SK-N-SH treated with all-trans-retinoic acid at 6 μM for 48 hours (cell line): ENCODE measurements at regions not wholly inside any gene's neighbourhood (a gene's known extent, or its start where the extent isn't known, plus 50 kb on each side); places are given as distances from the start of the nearest gene placed in this dataset.
"Not testable (repeated sequence)": the region's sequence is repeated elsewhere in the genome, so short reads cannot be mapped to it uniquely, and the experiment has no call there.

Experiments used
- ATAC-seq: fragments of 200-7000 bp; cut with Tn5 transposase; 3 replicates; pipeline ENCODE4 v1.9.1; 2020; ENCODE audit warnings: mild to moderate bottlenecking, moderate library complexity
- BACH2 ChIP-seq: fragments of 250-450 bp; sonication (Bioruptor Pico); IDR thresholded peaks from 2 replicates; pipeline ENCODE4 v1.9.0; 2021; ENCODE audit warnings: mild to moderate bottlenecking, borderline replicate concordance
- CREB5 ChIP-seq: fragments of 250-450 bp; sonication (Bioruptor Pico); IDR thresholded peaks from 2 replicates; pipeline ENCODE4 v1.5.1; 2020; ENCODE audit warnings: low read depth, mild to moderate bottlenecking, moderate library complexity
- CSDC2 ChIP-seq: fragments of 250-450 bp; sonication (Bioruptor Pico); IDR thresholded peaks from 2 replicates; pipeline ENCODE4 v1.5.0; 2020; ENCODE audit warnings: mild to moderate bottlenecking, moderate library complexity
- CSRNP3 ChIP-seq: fragments of 250-450 bp; sonication (Bioruptor Pico); IDR thresholded peaks from 2 replicates; pipeline ENCODE4 v1.5.1; 2021; ENCODE audit warnings: mild to moderate bottlenecking, moderate library complexity
- ESRRG ChIP-seq: fragments of 250-450 bp; sonication (Bioruptor Pico); IDR thresholded peaks from 2 replicates; pipeline ENCODE4 v1.6.1; 2021; ENCODE audit warnings: mild to moderate bottlenecking
- GLIS3 ChIP-seq: fragments of 250-450 bp; sonication (Bioruptor Pico); IDR thresholded peaks from 2 replicates; pipeline ENCODE4 v1.5.0; 2020; ENCODE audit warnings: mild to moderate bottlenecking, moderate library complexity
- ISL1 ChIP-seq: fragments of 250-450 bp; sonication (Bioruptor Pico); IDR thresholded peaks from 2 replicates; pipeline ENCODE4 v2.1.2; 2022; ENCODE audit warnings: mild to moderate bottlenecking, moderate library complexity
- OSR1 ChIP-seq: fragments of 250-450 bp; sonication (Bioruptor Pico); IDR thresholded peaks from 2 replicates; pipeline ENCODE4 v1.8.0; 2022; ENCODE audit warnings: moderate library complexity, mild to moderate bottlenecking, inconsistent platforms
- POU6F1 ChIP-seq: fragments of 250-450 bp; sonication (Bioruptor Pico); IDR thresholded peaks from 2 replicates; pipeline ENCODE4 v1.8.0; 2021; ENCODE audit warnings: low read depth, mild to moderate bottlenecking, moderate library complexity, borderline replicate concordance
- TCF4 ChIP-seq: fragments of 250-450 bp; sonication (Bioruptor Pico); IDR thresholded peaks from 2 replicates; pipeline ENCODE4 v1.8.0; 2021; ENCODE audit warnings: mild to moderate bottlenecking, moderate library complexity, borderline replicate concordance
- TOX ChIP-seq: fragments of 250-450 bp; sonication (Bioruptor Pico); IDR thresholded peaks from 2 replicates; pipeline ENCODE4 v1.8.0; 2021; ENCODE audit warnings: mild to moderate bottlenecking, moderate library complexity, borderline replicate concordance
- TSHZ2 ChIP-seq: fragments of 250-450 bp; sonication (Bioruptor Pico); IDR thresholded peaks from 2 replicates; pipeline ENCODE4 v1.5.0; 2020; ENCODE audit warnings: mild to moderate bottlenecking, moderate library complexity
- ZC3H10 ChIP-seq: fragments of 250-450 bp; sonication (Bioruptor Pico); IDR thresholded peaks from 2 replicates; pipeline ENCODE4 v1.5.1; 2021; ENCODE audit warnings: mild to moderate bottlenecking, moderate library complexity
- ZFP3 ChIP-seq: fragments of 250-450 bp; sonication (Bioruptor Pico); IDR thresholded peaks from 2 replicates; pipeline ENCODE4 v1.5.0; 2020; ENCODE audit warnings: mild to moderate bottlenecking, moderate library complexity
- ZNF565 ChIP-seq: fragments of 450-650 bp; formaldehyde crosslinking; conservative IDR thresholded peaks from 2 replicates; pipeline ENCODE4 v1.5.0; 2020; ENCODE audit warnings: low read depth, mild to moderate bottlenecking, moderate library complexity
- ZNF70 ChIP-seq: fragments of 450-650 bp; formaldehyde crosslinking; IDR thresholded peaks from 2 replicates; pipeline ENCODE4 v1.5.0; 2020; ENCODE audit warnings: mild to moderate bottlenecking, moderate library complexity

- ATAC-seq, result no peak
- no peak for TF ChIP-seq ZNF565 (CRISPR knock-in tag)
Measured at GRCh38 chr2:113823716-113824595, 65.9 kb upstream of the ACTR3 start.

GRCh38 chr2:113822087-113822815 is 65.8 kb upstream of the SLC35F5 start:
- no peak for ATAC-seq

GRCh38 chr2:113818382-113818951 is 62.0 kb upstream of the SLC35F5 start:
- 0 out of 2 replicates have a peak, but pooled peaks have one; percentile 25 for TF ChIP-seq ZFP3
- no peak for TF ChIP-seq CSRNP3 (CRISPR knock-in tag)
- peak; percentile 42; the same call in 1 of the 2 replicates for TF ChIP-seq CSDC2 (CRISPR knock-in tag)
- no peak for TF ChIP-seq TSHZ2
- TF ChIP-seq ZC3H10 (CRISPR knock-in tag), result no peak
- ATAC-seq, result peak; percentile 99

More at GRCh38 chr2:113822087-113822815, 65.8 kb upstream of the SLC35F5 start:
- no peak for TF ChIP-seq CSRNP3 (CRISPR knock-in tag)
- TF ChIP-seq ISL1 (CRISPR knock-in tag), result no peak
- TF ChIP-seq CSDC2 (CRISPR knock-in tag), result no peak
- no peak for TF ChIP-seq CREB5 (CRISPR knock-in tag)
- no peak for TF ChIP-seq ZFP3
- no peak for TF ChIP-seq ZNF70
- no peak for TF ChIP-seq OSR1 (CRISPR knock-in tag)
- TF ChIP-seq TCF4, result no peak

GRCh38 chr2:113813396-113813795 is 57.0 kb upstream of the SLC35F5 start:
- not testable (repeated sequence) for ATAC-seq

- ATAC-seq, result no peak; the same call in 2 of the 3 replicates
- TF ChIP-seq ZNF565 (CRISPR knock-in tag) (no peak), BACH2 (CRISPR knock-in tag) (no peak), ISL1 (CRISPR knock-in tag) (no peak), CSRNP3 (CRISPR knock-in tag) (no peak), ESRRG (CRISPR knock-in tag) (no peak), TOX (no peak), TSHZ2 (no peak), TCF4 (no peak), CSDC2 (CRISPR knock-in tag) (no peak), POU6F1 (CRISPR knock-in tag) (no peak), GLIS3 (CRISPR knock-in tag) (no peak), ZNF70 (no peak)
Measured at GRCh38 chr2:113812204-113812603, 55.8 kb upstream of the SLC35F5 start.
